Activated CD8-positive, alpha-beta T cell treated with anti-CD3 and anti-CD28 coated beads for 36 hours (primary cell): ENCODE measurements at regions not wholly inside any gene's neighbourhood (a gene's known extent, or its start where the extent isn't known, plus 50 kb on each side); places are given as distances from the start of the nearest gene placed in this dataset.

ENCODE experiments used
- ATAC-seq: fragments of 200-7000 bp; cut with Tn5 transposase; one replicate; pipeline ENCODE4 v1.10.0; 2021; ENCODE audit warnings: mild to moderate bottlenecking, moderate library complexity
- CTCF ChIA-PET: fragments of 350-600 bp; sonication (Branson Sonifier 250); formaldehyde crosslinking; loops from one replicate; lab custom pipeline; 2021; ENCODE audit warnings: antibody characterized with exemption; lab: Charles Lee
- POLR2A ChIA-PET: fragments of 350-600 bp; sonication (Branson Sonifier 250); formaldehyde crosslinking; loops from one replicate; lab custom pipeline; 2021; ENCODE audit warnings: antibody characterized with exemption; lab: Charles Lee
- DNase-seq: peaks from one replicate; pipeline ENCODE4 v3.0.0-alpha.2; 2020
- H3K27ac Mint-ChIP-seq: one replicate; pipeline ENCODE4 v1.8.0; 2021; ENCODE audit warnings: mild to moderate bottlenecking, mixed read lengths
- H3K27me3 Mint-ChIP-seq: one replicate; pipeline ENCODE4 v1.8.0; 2021; ENCODE audit warnings: mixed read lengths
- H3K36me3 Mint-ChIP-seq: one replicate; pipeline ENCODE4 v1.8.0; 2021; ENCODE audit warnings: low read depth, mixed read lengths
- H3K4me1 Mint-ChIP-seq: one replicate; pipeline ENCODE4 v1.8.0; 2021; ENCODE audit warnings: low read depth, mixed read lengths
- H3K4me3 Mint-ChIP-seq: one replicate; pipeline ENCODE4 v1.8.0; 2021; ENCODE audit warnings: mild to moderate bottlenecking, moderate library complexity, mixed read lengths
- H3K9me3 Mint-ChIP-seq: one replicate; pipeline ENCODE4 v1.8.0; 2021; ENCODE audit warnings: mixed read lengths
- intact Hi-C: fragments of 100-400 bp; cut with micrococcal nuclease; formaldehyde crosslinking; loops from one replicate; pipeline ENCODE4 v1.10.0; 2022
- TF ChIP-seq, protein P1 (sequence below): fragments of 200-600 bp; IDR thresholded peaks from one replicate; pipeline ENCODE4 v1.8.0; 2022; ENCODE audit warnings: antibody characterized with exemption, mild to moderate bottlenecking

DNA sequence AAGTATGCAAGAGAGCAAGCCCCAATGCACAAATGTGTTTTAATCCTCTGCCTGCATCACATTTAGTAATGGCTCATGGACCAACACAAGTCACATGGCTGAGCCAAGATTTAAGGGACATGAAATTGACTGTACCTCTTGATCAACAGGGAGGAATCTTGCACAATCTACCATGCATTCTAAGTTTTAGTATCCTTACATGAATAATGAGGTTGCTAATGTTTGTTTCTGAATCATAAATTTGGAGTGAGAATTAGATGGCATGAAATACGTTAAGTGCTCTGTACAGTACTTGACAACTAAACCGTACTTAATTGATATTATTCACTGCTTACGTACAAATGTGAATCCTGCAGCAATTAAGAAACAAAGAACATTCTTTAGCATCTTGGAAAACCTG is 553.8 kb upstream of the JAG1 start:
- ChIA-PET POLR2A (no interaction called here), CTCF (no interaction called here)
- Mint-ChIP-seq H3K27me3 (no peaks in the 10 kb centered on the region), H3K9me3 (no peaks in the 10 kb centered on the region), H3K27ac (no peak overlapping the region), H3K4me3 (no peak overlapping the region), H3K36me3 (no peaks in the 10 kb centered on the region), H3K4me1 (no peaks in the 10 kb centered on the region)
- ATAC-seq = no peak
- no peak for DNase-seq
- TF ChIP-seq, protein P1, sequence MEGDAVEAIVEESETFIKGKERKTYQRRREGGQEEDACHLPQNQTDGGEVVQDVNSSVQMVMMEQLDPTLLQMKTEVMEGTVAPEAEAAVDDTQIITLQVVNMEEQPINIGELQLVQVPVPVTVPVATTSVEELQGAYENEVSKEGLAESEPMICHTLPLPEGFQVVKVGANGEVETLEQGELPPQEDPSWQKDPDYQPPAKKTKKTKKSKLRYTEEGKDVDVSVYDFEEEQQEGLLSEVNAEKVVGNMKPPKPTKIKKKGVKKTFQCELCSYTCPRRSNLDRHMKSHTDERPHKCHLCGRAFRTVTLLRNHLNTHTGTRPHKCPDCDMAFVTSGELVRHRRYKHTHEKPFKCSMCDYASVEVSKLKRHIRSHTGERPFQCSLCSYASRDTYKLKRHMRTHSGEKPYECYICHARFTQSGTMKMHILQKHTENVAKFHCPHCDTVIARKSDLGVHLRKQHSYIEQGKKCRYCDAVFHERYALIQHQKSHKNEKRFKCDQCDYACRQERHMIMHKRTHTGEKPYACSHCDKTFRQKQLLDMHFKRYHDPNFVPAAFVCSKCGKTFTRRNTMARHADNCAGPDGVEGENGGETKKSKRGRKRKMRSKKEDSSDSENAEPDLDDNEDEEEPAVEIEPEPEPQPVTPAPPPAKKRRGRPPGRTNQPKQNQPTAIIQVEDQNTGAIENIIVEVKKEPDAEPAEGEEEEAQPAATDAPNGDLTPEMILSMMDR = no peak
- intact Hi-C loops = no loop called here

DNA sequence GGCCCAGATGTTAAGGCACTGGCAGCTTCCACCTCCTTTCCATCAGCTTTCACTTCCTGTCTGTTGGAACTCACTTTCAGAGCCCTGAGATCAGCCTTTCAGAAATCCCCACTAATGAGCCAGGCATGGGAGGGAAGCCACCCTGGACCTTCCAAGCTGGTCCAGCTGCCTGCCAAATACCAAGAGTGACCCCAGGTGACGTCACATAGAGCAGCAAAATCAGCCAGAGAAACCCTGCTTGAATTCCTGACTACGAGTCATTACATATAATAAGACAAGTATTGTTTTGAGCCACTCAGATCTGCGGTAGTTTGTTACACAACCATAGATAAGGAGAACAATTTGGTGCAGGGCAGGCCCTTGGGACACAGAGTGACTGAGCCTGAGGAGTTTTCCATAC is 556.0 kb upstream of the JAG1 start:
- intact Hi-C loops = no loop called here
- Mint-ChIP-seq H3K36me3 (no peaks in the 10 kb centered on the region), H3K27me3 (no peaks in the 10 kb centered on the region)

GRCh38 chr20:11230999-11231398 is 557.2 kb upstream of the JAG1 start:
- TF ChIP-seq, protein P1 = no peak
- ChIA-PET CTCF (no interaction called here), POLR2A (no interaction called here)
- Mint-ChIP-seq H3K27me3 (no peaks in the 10 kb centered on the region), H3K4me1 (no peaks in the 10 kb centered on the region), H3K4me3 (no peak overlapping the region), H3K27ac (no peak overlapping the region), H3K36me3 (no peaks in the 10 kb centered on the region), H3K9me3 (no peaks in the 10 kb centered on the region)
- ATAC-seq (no peak), DNase-seq (no peak)
- intact Hi-C loops = no loop called here

More for the DNA sequence above, 556.0 kb upstream of the JAG1 start:
- TF ChIP-seq, protein P1 = no peak
- Mint-ChIP-seq H3K9me3 (no peaks in the 10 kb centered on the region), H3K27ac (no peak overlapping the region), H3K4me3 (no peak overlapping the region), H3K4me1 (no peaks in the 10 kb centered on the region)
- ChIA-PET CTCF (no interaction called here), POLR2A (no interaction called here)
- DNase-seq = no peak
- ATAC-seq = no peak

GRCh38 chr20:11231742-11232648 is 558.2 kb upstream of the JAG1 start:
- Mint-ChIP-seq H3K4me3 (no peak overlapping the region), H3K9me3 (no peaks in the 10 kb centered on the region), H3K4me1 (no peaks in the 10 kb centered on the region), H3K36me3 (no peaks in the 10 kb centered on the region), H3K27me3 (no peaks in the 10 kb centered on the region), H3K27ac (no peak overlapping the region)
- POLR2A ChIA-PET = no interaction called here
- CTCF ChIA-PET = no interaction called here
- DNase-seq = no peak
- TF ChIP-seq, protein P1 = no peak
- intact Hi-C loops = no loop called here
- ATAC-seq = no peak

GRCh38 chr20:11232896-11233295 is 559.1 kb upstream of the JAG1 start:
- no peak for ATAC-seq

More at GRCh38 chr20:11232896-11233295, 559.1 kb upstream of the JAG1 start:
- ChIA-PET POLR2A (interaction anchor here (0.6 kb wide), 1 partner anchor 165 kb away, joined by 4 read pairs; no protein-coding TSS in a partner anchor), CTCF (no interaction called here)
- Mint-ChIP-seq H3K27ac (no peak overlapping the region), H3K36me3 (no peaks in the 10 kb centered on the region), H3K9me3 (no peaks in the 10 kb centered on the region), H3K4me1 (no peaks in the 10 kb centered on the region), H3K4me3 (no peak overlapping the region), H3K27me3 (no peaks in the 10 kb centered on the region)
- intact Hi-C loops = no loop called here
- no peak for DNase-seq
- TF ChIP-seq, protein P1 = no peak
